ENCODE measurements at regions not wholly inside any gene's neighbourhood (a gene's known extent, or its start where the extent isn't known, plus 50 kb on each side); places are given as distances from the start of the nearest gene placed in this dataset.

DNA sequence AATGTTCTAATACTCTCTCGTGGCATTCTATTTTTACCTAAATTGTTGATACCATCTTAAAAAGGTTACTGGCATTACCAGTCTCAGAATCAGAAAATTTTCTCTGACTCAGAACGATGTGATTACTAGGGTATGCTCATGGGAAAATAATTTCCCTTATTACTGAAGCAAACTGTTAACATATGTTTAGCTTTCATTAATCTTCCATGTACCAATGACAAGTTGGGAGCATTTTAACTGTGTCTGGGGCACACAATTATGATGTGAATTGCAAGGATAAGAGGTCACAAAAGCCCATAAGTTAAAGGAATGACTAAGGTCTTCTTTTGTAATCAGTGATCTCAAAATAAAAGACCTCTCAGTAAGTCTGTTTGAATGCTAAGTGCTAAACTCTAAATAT is 1254.6 kb downstream of the PCDH18 start:
- no peak overlapping the region for H3K27ac ChIP-seq (ENCODE audit: low read depth)
- no peak for DNase-seq (ENCODE audit: extremely low spot score)
- H3K4me1 ChIP-seq (ENCODE audit: insufficient read depth) = no peaks in the 10 kb centered on the region
- no peaks in the 10 kb centered on the region for H3K36me3 ChIP-seq (ENCODE audit: insufficient read depth)
- no peak overlapping the region for H3K4me3 ChIP-seq (ENCODE audit: low read depth, low read length)
- 55% methylated on average over 2 of the region's 2 CpGs for WGBS

GRCh38 chr4:136246876-136247275 is 1285.4 kb downstream of the PCDH18 start:
- no peak overlapping the region for H3K4me3 ChIP-seq (ENCODE audit: low read depth, low read length)
- no peaks in the 10 kb centered on the region for H3K4me1 ChIP-seq (ENCODE audit: insufficient read depth)
- 55% methylated on average over 2 of the region's 2 CpGs for WGBS
- no peak overlapping the region for H3K27ac ChIP-seq (ENCODE audit: low read depth)
- no peaks in the 10 kb centered on the region for H3K36me3 ChIP-seq (ENCODE audit: insufficient read depth)
- DNase-seq (ENCODE audit: extremely low spot score) = no peak

DNA sequence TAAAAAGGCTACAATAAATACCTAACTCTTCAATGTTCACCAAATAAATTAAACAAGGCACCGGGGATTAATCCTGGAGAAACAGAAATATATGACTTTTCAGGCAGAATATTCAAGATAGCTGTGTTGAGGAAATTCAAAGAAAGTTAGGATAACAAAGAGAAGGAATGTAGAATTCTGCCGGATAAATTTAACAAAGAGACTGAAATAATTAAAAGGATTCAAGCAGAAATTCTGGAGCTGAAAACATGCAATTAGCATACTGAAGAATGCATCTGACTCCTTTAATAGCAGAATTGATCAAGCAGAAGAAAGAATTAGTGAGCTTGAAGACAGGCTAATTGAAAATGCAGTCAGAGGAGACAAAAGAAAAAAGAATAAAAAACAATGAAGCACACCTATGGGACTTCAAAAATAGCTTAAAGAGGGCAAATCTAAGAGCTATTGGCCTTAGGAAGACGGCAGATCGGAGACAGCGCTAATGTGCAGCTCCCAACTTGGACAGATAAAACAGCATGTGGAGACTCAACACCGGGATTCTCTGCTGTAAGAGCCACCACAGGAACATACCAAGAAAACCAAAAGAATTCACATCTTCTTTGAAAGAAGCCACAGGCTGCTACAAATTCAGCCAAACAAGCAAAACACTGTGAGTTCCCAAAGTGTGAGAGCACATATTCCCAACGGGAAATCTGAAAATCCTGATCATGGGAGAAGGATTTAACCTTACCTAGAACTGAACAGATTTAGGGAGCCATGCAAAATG is 1290.9 kb downstream of the PCDH18 start:
- WGBS = 79% methylated on average over 7 of the region's 7 CpGs
- H3K4me1 ChIP-seq (ENCODE audit: insufficient read depth) = no peaks in the 10 kb centered on the region

DNA sequence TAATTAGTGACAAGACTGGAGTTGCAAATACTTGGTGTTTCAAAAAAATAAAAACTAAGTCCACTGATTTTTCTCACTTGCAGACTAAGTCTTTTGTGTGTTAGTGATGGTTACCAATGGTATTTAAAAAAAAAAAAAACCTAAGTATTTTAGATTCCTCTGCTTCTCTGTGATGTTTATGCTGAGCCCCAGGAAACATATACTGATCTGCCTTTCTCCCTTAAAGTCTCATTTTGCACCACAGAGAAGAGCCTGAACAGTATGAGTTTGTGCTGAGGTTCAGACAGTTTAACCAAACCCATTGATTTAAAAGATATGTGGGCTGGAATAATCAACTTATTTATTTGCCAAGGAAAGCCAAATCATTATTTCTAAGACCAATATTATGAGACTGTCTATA is 1305.0 kb downstream of the PCDH18 start:
- Histone ChIP-seq H3K4me1 (ENCODE audit: insufficient read depth) (no peaks in the 10 kb centered on the region), H3K36me3 (ENCODE audit: insufficient read depth) (no peaks in the 10 kb centered on the region), H3K27ac (ENCODE audit: low read depth) (no peak overlapping the region), H3K4me3 (ENCODE audit: low read depth, low read length) (no peak overlapping the region)
- no peak for DNase-seq (ENCODE audit: extremely low spot score)

More for the DNA sequence above, 1290.9 kb downstream of the PCDH18 start:
- Histone ChIP-seq H3K36me3 (ENCODE audit: insufficient read depth) (no peaks in the 10 kb centered on the region), H3K27ac (ENCODE audit: low read depth) (no peak overlapping the region), H3K4me3 (ENCODE audit: low read depth, low read length) (no peak overlapping the region)
- no peak for DNase-seq (ENCODE audit: extremely low spot score)

DNA sequence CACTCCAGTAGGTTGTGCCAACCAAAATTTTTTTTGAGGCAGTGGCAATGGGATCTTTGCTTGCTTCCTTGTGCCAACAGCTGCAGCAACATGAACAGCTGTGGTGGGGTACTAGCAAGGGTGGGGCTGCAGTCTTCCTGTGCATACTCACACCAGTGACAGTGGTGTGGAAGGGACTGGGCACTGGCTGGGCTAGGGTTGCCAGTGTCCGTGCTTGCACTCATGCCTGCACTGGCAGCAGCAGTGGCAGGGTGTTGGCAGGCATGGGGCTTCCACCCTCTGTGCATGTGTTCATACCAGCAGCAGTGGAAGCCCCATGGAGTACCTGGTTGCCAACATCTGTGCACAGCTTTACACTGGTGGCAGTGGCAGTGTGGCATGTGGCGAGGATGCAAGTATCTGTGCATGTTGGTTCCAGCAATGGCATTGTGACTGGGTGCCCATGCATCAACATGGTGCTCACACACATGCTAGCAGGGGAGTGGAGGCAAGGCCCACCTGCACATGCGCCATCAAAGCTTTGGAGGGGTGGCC is 1312.6 kb downstream of the PCDH18 start:
- Histone ChIP-seq H3K36me3 (ENCODE audit: insufficient read depth) (no peaks in the 10 kb centered on the region), H3K4me1 (ENCODE audit: insufficient read depth) (no peaks in the 10 kb centered on the region), H3K4me3 (ENCODE audit: low read depth, low read length) (no peak overlapping the region), H3K27ac (ENCODE audit: low read depth) (no peak overlapping the region)
- WGBS = 99% methylated on average over 3 of the region's 3 CpGs
- no peak for DNase-seq (ENCODE audit: extremely low spot score)

DNA sequence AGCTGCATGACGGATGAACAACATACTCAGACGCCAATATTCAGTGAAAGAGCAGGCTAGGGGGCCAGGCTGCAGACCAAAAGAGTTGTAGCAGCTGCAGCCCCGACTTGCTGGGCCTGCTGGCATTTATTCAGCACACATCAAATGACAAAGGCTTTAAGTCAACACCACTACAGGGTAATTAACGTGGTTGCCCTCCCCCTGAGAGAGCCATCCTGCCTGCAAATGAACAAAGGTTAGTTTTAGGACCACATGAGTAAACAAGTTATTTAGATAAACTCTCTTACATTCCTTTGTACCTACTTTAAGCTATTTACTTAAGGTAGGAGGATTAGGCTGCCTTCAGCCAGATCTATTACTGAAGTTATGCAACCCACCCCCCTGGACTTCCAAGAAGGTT is 1329.1 kb downstream of the PCDH18 start:
- Histone ChIP-seq H3K4me3 (ENCODE audit: low read depth, low read length) (no peak overlapping the region), H3K36me3 (ENCODE audit: insufficient read depth) (no peaks in the 10 kb centered on the region), H3K27ac (ENCODE audit: low read depth) (no peak overlapping the region), H3K4me1 (ENCODE audit: insufficient read depth) (no peaks in the 10 kb centered on the region)
- 74% methylated on average over 4 of the region's 4 CpGs for WGBS
- no peak for DNase-seq (ENCODE audit: extremely low spot score)

GRCh38 chr4:136198358-136198757 is 1333.9 kb downstream of the PCDH18 start:
- H3K36me3 ChIP-seq (ENCODE audit: insufficient read depth) = no peaks in the 10 kb centered on the region
- WGBS = 88% methylated on average over 1 of the region's 1 CpG
- no peak overlapping the region for H3K27ac ChIP-seq (ENCODE audit: low read depth)
- no peak overlapping the region for H3K4me3 ChIP-seq (ENCODE audit: low read depth, low read length)
- H3K4me1 ChIP-seq (ENCODE audit: insufficient read depth) = no peaks in the 10 kb centered on the region
- DNase-seq (ENCODE audit: extremely low spot score) = no peak

- H3K27ac ChIP-seq (ENCODE audit: low read depth) = no peak overlapping the region
- H3K4me3 ChIP-seq (ENCODE audit: low read depth, low read length) = no peak overlapping the region
- no peak for DNase-seq (ENCODE audit: extremely low spot score)
- H3K36me3 ChIP-seq (ENCODE audit: insufficient read depth) = no peaks in the 10 kb centered on the region
- 93% methylated on average over 2 of the region's 2 CpGs for WGBS
- H3K4me1 ChIP-seq (ENCODE audit: insufficient read depth) = no peaks in the 10 kb centered on the region
Observed at GRCh38 chr4:136194962-136195361, 1337.3 kb downstream of the PCDH18 start.

DNA sequence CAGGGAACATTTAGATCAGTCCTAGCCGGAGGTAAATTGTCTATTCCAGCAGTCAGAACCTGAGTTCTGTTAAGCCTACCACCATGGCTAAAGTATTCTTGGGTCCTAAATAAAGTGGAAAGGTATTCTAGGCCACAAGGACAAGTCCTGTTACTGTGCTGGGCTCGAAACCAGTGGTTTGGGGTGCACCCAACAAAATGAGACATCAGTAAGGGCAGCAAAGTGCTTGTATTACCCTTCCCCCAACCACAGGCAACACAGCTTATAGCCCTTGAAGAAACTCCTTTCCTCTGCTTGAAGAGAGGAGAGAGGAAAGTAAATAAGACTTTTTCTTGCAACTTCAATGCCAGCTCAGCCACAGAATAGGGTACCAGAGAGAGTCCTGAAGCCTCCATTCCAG is 1345.6 kb downstream of the PCDH18 start:
- H3K36me3 ChIP-seq (ENCODE audit: insufficient read depth) = no peaks in the 10 kb centered on the region
- H3K4me1 ChIP-seq (ENCODE audit: insufficient read depth) = no peaks in the 10 kb centered on the region
- 84% methylated on average over 2 of the region's 2 CpGs for WGBS
- H3K27ac ChIP-seq (ENCODE audit: low read depth) = no peak overlapping the region
- H3K4me3 ChIP-seq (ENCODE audit: low read depth, low read length) = no peak overlapping the region
- no peak for DNase-seq (ENCODE audit: extremely low spot score)

DNA sequence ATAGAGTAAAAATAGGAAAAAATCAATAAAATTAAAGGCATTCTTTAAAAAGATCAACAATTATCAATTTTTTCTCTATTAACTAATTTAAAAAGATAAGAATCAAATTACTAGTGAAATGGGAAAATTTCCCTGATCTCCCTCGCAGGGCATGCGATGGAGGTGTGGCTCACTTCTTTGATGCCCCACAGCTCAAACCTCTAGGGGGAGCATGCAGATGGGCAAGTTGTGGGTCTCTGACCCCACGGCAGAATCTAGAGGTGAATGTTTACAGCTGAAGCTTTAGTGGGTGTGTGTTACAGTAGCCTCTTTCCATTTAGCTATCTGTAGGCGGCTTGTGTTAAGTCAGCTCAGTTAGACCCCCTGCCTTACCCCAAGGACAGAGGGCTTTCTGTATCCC is 1348.8 kb downstream of the PCDH18 start:
- no peaks in the 10 kb centered on the region for H3K4me1 ChIP-seq (ENCODE audit: insufficient read depth)
- H3K4me3 ChIP-seq (ENCODE audit: low read depth, low read length) = no peak overlapping the region
- no peak overlapping the region for H3K27ac ChIP-seq (ENCODE audit: low read depth)
- 94% methylated on average over 4 of the region's 4 CpGs for WGBS
- no peaks in the 10 kb centered on the region for H3K36me3 ChIP-seq (ENCODE audit: insufficient read depth)
- DNase-seq (ENCODE audit: extremely low spot score) = no peak

DNA sequence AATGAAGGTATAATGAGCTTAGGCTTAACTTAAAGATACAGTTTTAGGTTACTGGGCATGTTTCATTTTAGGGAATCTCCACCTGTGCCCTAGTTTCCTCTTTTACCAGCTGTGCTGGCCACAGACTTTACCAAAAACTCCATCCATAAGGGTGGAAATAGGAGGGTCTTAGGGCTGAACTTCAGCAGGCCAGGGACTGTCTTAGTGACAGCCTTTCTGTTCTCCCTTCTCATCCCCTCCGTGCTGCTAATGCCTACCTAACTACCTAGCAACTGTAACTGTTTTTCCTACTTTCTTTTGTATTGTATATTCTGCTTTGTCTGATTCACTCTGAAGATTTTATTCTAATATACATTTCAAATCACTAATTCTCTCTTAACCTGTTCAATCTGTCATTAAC is 1375.3 kb downstream of the PCDH18 start:
- Histone ChIP-seq H3K4me3 (ENCODE audit: low read depth, low read length) (no peak overlapping the region), H3K4me1 (ENCODE audit: insufficient read depth) (no peaks in the 10 kb centered on the region), H3K36me3 (ENCODE audit: insufficient read depth) (no peaks in the 10 kb centered on the region), H3K27ac (ENCODE audit: low read depth) (no peak overlapping the region)
- 72% methylated on average over 1 of the region's 1 CpG for WGBS
- DNase-seq (ENCODE audit: extremely low spot score) = no peak

DNA sequence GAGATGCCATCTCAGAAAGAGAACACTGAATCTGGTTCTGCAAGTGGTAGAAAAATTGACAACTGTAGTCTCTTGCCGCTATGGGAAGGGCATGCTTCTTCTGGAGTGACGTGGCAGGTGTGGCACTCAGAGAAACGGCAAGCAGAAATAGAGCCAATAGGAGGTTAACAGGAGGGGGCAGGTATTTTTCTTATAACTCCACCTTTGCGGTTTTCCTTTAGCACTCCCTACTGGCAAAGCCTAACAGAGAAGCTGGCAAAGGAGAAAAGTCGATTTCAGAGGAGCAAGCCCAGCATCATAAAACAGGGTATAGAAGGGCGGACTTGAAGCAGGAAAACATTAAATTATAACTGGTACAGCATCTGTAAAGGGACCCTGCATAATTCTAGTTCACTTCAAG is 1382.2 kb downstream of the PCDH18 start:
- Histone ChIP-seq H3K27ac (ENCODE audit: low read depth) (no peak overlapping the region), H3K4me1 (ENCODE audit: insufficient read depth) (no peaks in the 10 kb centered on the region), H3K36me3 (ENCODE audit: insufficient read depth) (no peaks in the 10 kb centered on the region), H3K4me3 (ENCODE audit: low read depth, low read length) (no peak overlapping the region)
- no peak for DNase-seq (ENCODE audit: extremely low spot score)
- WGBS = 93% methylated on average over 6 of the region's 6 CpGs

- WGBS = 79% methylated on average over 3 of the region's 3 CpGs
Observed at GRCh38 chr4:136136601-136137000, 1395.7 kb downstream of the PCDH18 start.

GRCh38 chr4:136124251-136124745 is 1408.0 kb downstream of the PCDH18 start:
- Histone ChIP-seq H3K27ac (ENCODE audit: low read depth) (no peak overlapping the region), H3K4me1 (ENCODE audit: insufficient read depth) (no peaks in the 10 kb centered on the region), H3K4me3 (ENCODE audit: low read depth, low read length) (no peak overlapping the region), H3K36me3 (ENCODE audit: insufficient read depth) (no peaks in the 10 kb centered on the region)
- DNase-seq (ENCODE audit: extremely low spot score) = no peak
- 95% methylated on average over 1 of the region's 1 CpG for WGBS

More at GRCh38 chr4:136136601-136137000, 1395.7 kb downstream of the PCDH18 start:
- H3K36me3 ChIP-seq (ENCODE audit: insufficient read depth) = no peaks in the 10 kb centered on the region
- H3K27ac ChIP-seq (ENCODE audit: low read depth) = no peak overlapping the region
- no peak overlapping the region for H3K4me3 ChIP-seq (ENCODE audit: low read depth, low read length)
- H3K4me1 ChIP-seq (ENCODE audit: insufficient read depth) = no peaks in the 10 kb centered on the region
- DNase-seq (ENCODE audit: extremely low spot score) = no peak
